ELF-1 (cell line): ENCODE measurements at regions not wholly inside any gene's neighbourhood (a gene's known extent, or its start where the extent isn't known, plus 50 kb on each side); places are given as distances from the start of the nearest gene placed in this dataset.

Experiments used
- DNase-seq: peaks from one replicate; pipeline ENCODE4 v3.0.0-alpha.2; 2016; ENCODE audit warnings: low read depth, low spot score

- DNase-seq: no peak
Measured at GRCh38 chr3:36192901-36193300, 187.4 kb upstream of the STAC start.

GRCh38 chr3:36193448-36193847 lies 186.9 kb upstream of the STAC start:
- DNase-seq: no peak

- DNase-seq: no peak
Measured at GRCh38 chr3:36196058-36196457, 184.2 kb upstream of the STAC start.

- no peak for DNase-seq
Measured at GRCh38 chr3:36197151-36197550, 183.2 kb upstream of the STAC start.

- no peak for DNase-seq
Measured at GRCh38 chr3:36201546-36201945, 178.8 kb upstream of the STAC start.

- DNase-seq: no peak
Measured at GRCh38 chr3:36206956-36207580, 173.2 kb upstream of the STAC start.

- no peak for DNase-seq
Measured at GRCh38 chr3:36210840-36211651, 169.3 kb upstream of the STAC start.

- DNase-seq: no peak
Measured at GRCh38 chr3:36211652-36211999, 168.7 kb upstream of the STAC start.

GRCh38 chr3:36212251-36212650 lies 168.1 kb upstream of the STAC start:
- DNase-seq: no peak

- DNase-seq: no peak
Measured at GRCh38 chr3:36214460-36214859, 165.8 kb upstream of the STAC start.

- no peak for DNase-seq
Measured at GRCh38 chr3:36215241-36215640, 165.1 kb upstream of the STAC start.

GRCh38 chr3:36219398-36219797 lies 160.9 kb upstream of the STAC start:
- DNase-seq: no peak

GRCh38 chr3:36220173-36220572 lies 160.1 kb upstream of the STAC start:
- DNase-seq: no peak

GRCh38 chr3:36221975-36222374 lies 158.3 kb upstream of the STAC start:
- no peak for DNase-seq

- DNase-seq: no peak
Measured at GRCh38 chr3:36227980-36228379, 152.3 kb upstream of the STAC start.

GRCh38 chr3:36229496-36229895 lies 150.8 kb upstream of the STAC start:
- no peak for DNase-seq

GRCh38 chr3:36232797-36233489 lies 147.4 kb upstream of the STAC start:
- no peak for DNase-seq

- DNase-seq: no peak
Measured at GRCh38 chr3:36244728-36245127, 135.6 kb upstream of the STAC start.

GRCh38 chr3:36248374-36248773 lies 131.9 kb upstream of the STAC start:
- no peak for DNase-seq

GRCh38 chr3:36250191-36250590 lies 130.1 kb upstream of the STAC start:
- no peak for DNase-seq

GRCh38 chr3:36257158-36257852 lies 123.0 kb upstream of the STAC start:
- no peak for DNase-seq

- DNase-seq: no peak
Measured at GRCh38 chr3:36258421-36258820, 121.9 kb upstream of the STAC start.
